DND-41 (cell line): ENCODE measurements at regions not wholly inside any gene's neighbourhood (a gene's known extent, or its start where the extent isn't known, plus 50 kb on each side); places are given as distances from the start of the nearest gene placed in this dataset.

Experiments
- EZH2 ChIP-seq: IDR thresholded peaks from 3 replicates; pipeline ENCODE4 v1.6.1; 2012; ENCODE audit warnings: borderline replicate concordance, low read depth, mild to moderate bottlenecking, moderate library complexity, low read length, inconsistent platforms; ENCODE audit not compliant: severe bottlenecking
- TF ChIP-seq, protein P1 (sequence below): IDR thresholded peaks from 2 replicates; pipeline ENCODE4 v1.5.1; 2012; ENCODE audit warnings: borderline replicate concordance, low read length, moderate library complexity, mild to moderate bottlenecking; ENCODE audit not compliant: poor library complexity, severe bottlenecking; ENCODE audit errors: extremely low read depth

DNA sequence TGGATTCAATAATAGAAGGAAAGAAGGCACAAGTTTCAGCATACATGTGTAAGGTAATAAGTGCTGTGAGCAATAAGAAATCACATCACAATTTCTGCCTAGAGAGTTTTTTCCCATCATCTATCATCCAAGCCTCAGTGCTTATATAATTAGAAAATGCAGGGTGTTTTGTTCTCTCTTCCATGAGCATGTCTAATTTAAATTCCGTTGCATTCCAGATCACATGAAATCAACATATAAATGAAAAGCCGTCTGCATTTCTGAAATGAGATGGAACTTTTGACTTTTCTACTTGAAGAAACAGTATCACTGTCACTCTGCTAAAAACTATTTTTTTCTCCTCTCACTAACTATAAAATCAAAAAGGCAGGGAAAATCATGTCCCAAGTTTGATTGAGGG, 74.5 kb upstream of the CD2AP start:
- TF ChIP-seq, protein P1, sequence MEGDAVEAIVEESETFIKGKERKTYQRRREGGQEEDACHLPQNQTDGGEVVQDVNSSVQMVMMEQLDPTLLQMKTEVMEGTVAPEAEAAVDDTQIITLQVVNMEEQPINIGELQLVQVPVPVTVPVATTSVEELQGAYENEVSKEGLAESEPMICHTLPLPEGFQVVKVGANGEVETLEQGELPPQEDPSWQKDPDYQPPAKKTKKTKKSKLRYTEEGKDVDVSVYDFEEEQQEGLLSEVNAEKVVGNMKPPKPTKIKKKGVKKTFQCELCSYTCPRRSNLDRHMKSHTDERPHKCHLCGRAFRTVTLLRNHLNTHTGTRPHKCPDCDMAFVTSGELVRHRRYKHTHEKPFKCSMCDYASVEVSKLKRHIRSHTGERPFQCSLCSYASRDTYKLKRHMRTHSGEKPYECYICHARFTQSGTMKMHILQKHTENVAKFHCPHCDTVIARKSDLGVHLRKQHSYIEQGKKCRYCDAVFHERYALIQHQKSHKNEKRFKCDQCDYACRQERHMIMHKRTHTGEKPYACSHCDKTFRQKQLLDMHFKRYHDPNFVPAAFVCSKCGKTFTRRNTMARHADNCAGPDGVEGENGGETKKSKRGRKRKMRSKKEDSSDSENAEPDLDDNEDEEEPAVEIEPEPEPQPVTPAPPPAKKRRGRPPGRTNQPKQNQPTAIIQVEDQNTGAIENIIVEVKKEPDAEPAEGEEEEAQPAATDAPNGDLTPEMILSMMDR: no peak
- TF ChIP-seq EZH2: no peak
